ENCODE measurements at regions not wholly inside any gene's neighbourhood (a gene's known extent, or its start where the extent isn't known, plus 50 kb on each side); places are given as distances from the start of the nearest gene placed in this dataset.

DNA sequence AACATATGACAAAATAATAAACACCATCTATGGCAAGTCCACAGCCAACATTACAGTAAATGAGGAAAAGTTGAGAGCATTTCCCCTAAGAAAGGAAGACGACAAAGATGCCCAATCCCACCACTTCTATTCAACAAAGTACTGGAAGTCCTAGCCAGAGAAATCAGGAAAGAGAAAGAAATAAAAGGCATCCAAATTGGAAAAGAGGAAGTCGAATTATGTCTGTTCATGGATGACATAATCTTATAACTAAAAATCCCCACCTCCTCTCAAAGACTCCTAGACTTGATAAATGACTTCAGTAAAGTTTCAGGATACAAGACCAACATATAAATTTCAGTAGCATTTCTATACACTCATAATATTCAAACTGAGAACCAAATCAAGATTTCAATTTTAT lies 288.5 kb upstream of the POT1 start:
- Histone ChIP-seq H4K20me1 (ENCODE audit: insufficient read depth, low read length) (no peaks in the 10 kb centered on the region), H3F3A (ENCODE audit: insufficient read depth, low read length) (no peaks in the 10 kb centered on the region), H3K4me3 (ENCODE audit: low read depth, low read length, poor library complexity, severe bottlenecking) (no peak overlapping the region), H3K4me1 (ENCODE audit: insufficient read depth, low read length, severe bottlenecking) (no peaks in the 10 kb centered on the region), H2AFZ (ENCODE audit: low read length) (no peak overlapping the region), H3K9me2 (ENCODE audit: low read depth, low read length) (no peaks in the 10 kb centered on the region), H3K27ac (ENCODE audit: low read depth, low read length, poor library complexity, severe bottlenecking) (no peak overlapping the region), H3K79me2 (ENCODE audit: insufficient read depth, low read length) (no peaks in the 10 kb centered on the region), H3K9ac (ENCODE audit: low read length) (no peak overlapping the region), H3K4me2 (ENCODE audit: low read length) (no peak overlapping the region), H3K36me3 (ENCODE audit: insufficient read depth, low read length) (no peaks in the 10 kb centered on the region), H3K9me3 (ENCODE audit: low read length) (no peaks in the 10 kb centered on the region), H3K27me3 (ENCODE audit: insufficient read depth, low read length) (no peaks in the 10 kb centered on the region)
- TF ChIP-seq CTCF (IDR thresholded peaks at IDR 0.05; ENCODE audit: low read length) (no peak), EZH2 (IDR thresholded peaks at IDR 0.05; ENCODE audit: borderline replicate concordance, low read length) (no peak)

- no peaks in the 10 kb centered on the region for H3K36me3 ChIP-seq (ENCODE audit: insufficient read depth, low read length)
- H3K4me2 ChIP-seq (ENCODE audit: low read length) = no peak overlapping the region
- no peak overlapping the region for H3K27ac ChIP-seq (ENCODE audit: low read depth, low read length, poor library complexity, severe bottlenecking)
Measured at GRCh38 chr7:125201002-125201401, 271.4 kb upstream of the POT1 start.

DNA sequence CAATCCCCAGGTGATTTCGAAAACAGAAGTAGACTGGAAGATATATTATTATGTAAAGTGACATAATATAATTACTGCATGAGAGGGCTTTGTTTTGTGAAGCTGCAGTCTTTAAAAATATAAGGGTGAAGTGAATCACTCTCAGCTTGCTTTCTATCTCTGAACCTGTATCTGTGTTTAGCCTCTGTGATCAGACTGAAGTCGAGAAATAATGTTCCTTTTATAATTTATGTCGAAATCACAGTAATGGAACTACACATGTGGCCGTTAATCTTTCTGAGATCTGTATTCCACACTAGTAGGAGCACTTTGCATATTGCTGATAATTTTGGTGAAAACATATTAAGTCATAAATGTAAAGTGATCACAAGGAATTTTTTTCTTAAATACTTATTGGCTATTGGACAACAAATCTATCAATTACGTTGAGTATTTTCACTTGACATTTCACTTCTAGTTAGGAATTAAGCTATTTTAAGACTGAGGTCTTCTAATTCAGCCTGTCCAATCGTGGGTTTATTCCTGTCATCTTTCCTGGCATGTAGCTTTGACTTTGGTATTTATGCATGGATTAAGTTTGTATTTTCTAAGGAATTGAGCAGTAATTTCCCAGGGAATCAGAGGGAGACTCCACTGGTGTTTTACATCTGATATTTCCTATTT lies 268.2 kb upstream of the POT1 start:
- TF ChIP-seq CTCF (IDR thresholded peaks at IDR 0.05; ENCODE audit: low read length) (no peak), EZH2 (IDR thresholded peaks at IDR 0.05; ENCODE audit: borderline replicate concordance, low read length) (no peak)

More at GRCh38 chr7:125201002-125201401, 271.4 kb upstream of the POT1 start:
- H4K20me1 ChIP-seq (ENCODE audit: insufficient read depth, low read length) = no peaks in the 10 kb centered on the region
- H3K4me1 ChIP-seq (ENCODE audit: insufficient read depth, low read length, severe bottlenecking) = no peaks in the 10 kb centered on the region
- H3F3A ChIP-seq (ENCODE audit: insufficient read depth, low read length) = no peaks in the 10 kb centered on the region
- H3K9me3 ChIP-seq (ENCODE audit: low read length) = no peaks in the 10 kb centered on the region
- no peak overlapping the region for H3K4me3 ChIP-seq (ENCODE audit: low read depth, low read length, poor library complexity, severe bottlenecking)
- no peak for TF ChIP-seq EZH2 (IDR thresholded peaks at IDR 0.05; ENCODE audit: borderline replicate concordance, low read length)
- no peak for TF ChIP-seq CTCF (IDR thresholded peaks at IDR 0.05; ENCODE audit: low read length)
- no peak overlapping the region for H2AFZ ChIP-seq (ENCODE audit: low read length)
- H3K9me2 ChIP-seq (ENCODE audit: low read depth, low read length) = no peaks in the 10 kb centered on the region
- no peaks in the 10 kb centered on the region for H3K27me3 ChIP-seq (ENCODE audit: insufficient read depth, low read length)
- no peaks in the 10 kb centered on the region for H3K79me2 ChIP-seq (ENCODE audit: insufficient read depth, low read length)
- H3K9ac ChIP-seq (ENCODE audit: low read length) = no peak overlapping the region

More for the DNA sequence above, 268.2 kb upstream of the POT1 start:
- Histone ChIP-seq H2AFZ (ENCODE audit: low read length) (no peak overlapping the region), H3K4me1 (ENCODE audit: insufficient read depth, low read length, severe bottlenecking) (no peaks in the 10 kb centered on the region), H3K4me3 (ENCODE audit: low read depth, low read length, poor library complexity, severe bottlenecking) (no peak overlapping the region), H3K9me3 (ENCODE audit: low read length) (no peaks in the 10 kb centered on the region), H4K20me1 (ENCODE audit: insufficient read depth, low read length) (no peaks in the 10 kb centered on the region), H3F3A (ENCODE audit: insufficient read depth, low read length) (no peaks in the 10 kb centered on the region), H3K27me3 (ENCODE audit: insufficient read depth, low read length) (no peaks in the 10 kb centered on the region), H3K9ac (ENCODE audit: low read length) (no peak overlapping the region), H3K79me2 (ENCODE audit: insufficient read depth, low read length) (no peaks in the 10 kb centered on the region), H3K36me3 (ENCODE audit: insufficient read depth, low read length) (no peaks in the 10 kb centered on the region), H3K27ac (ENCODE audit: low read depth, low read length, poor library complexity, severe bottlenecking) (no peak overlapping the region), H3K9me2 (ENCODE audit: low read depth, low read length) (no peaks in the 10 kb centered on the region), H3K4me2 (ENCODE audit: low read length) (no peak overlapping the region)

Measured in OCI-LY1 (cell line).